IMR-90 (cell line): ENCODE measurements at regions not wholly inside any gene's neighbourhood (a gene's known extent, or its start where the extent isn't known, plus 50 kb on each side); places are given as distances from the start of the nearest gene placed in this dataset.

Experiments used
- ATAC-seq: fragments of 200-7000 bp; cut with Tn5 transposase; 2 replicates; pipeline ENCODE4 v1.9.1; 2020; ENCODE audit warnings: low read depth, mild to moderate bottlenecking, moderate library complexity
- BruUV-seq: library from RNA; stranded (reverse); fragments of 400-500 nt; replicated peaks from 2 replicates; lab custom pipeline; 2021; lab: Mats Ljungman, UMichigan
- CTCF ChIA-PET: fragments of 300-600 bp; formaldehyde crosslinking; extraction: SDS; loops from one replicate; lab custom pipeline; 2021; ENCODE audit warnings: antibody characterized with exemption; lab: Yijun Ruan, JAX
- POLR2A ChIA-PET: fragments of 300-600 bp; sonication (Branson Sonifier 250); formaldehyde crosslinking; loops from one replicate; lab custom pipeline; 2022; ENCODE audit warnings: antibody characterized with exemption; ENCODE audit not compliant: unreplicated experiment; lab: Charles Lee
- DNase-seq: peaks from one replicate; pipeline ENCODE4 v3.0.0; 2013
- H2AFZ ChIP-seq: replicated peaks from 2 replicates; pipeline ENCODE3; 2013; ENCODE audit warnings: low read length, mild to moderate bottlenecking; ENCODE audit not compliant: poor library complexity
- H2AK5ac ChIP-seq: 2 replicates; pipeline ENCODE4 v1.6.1; 2013; ENCODE audit warnings: low read depth, low read length, inconsistent platforms
- H2AK9ac ChIP-seq: replicated peaks from 2 replicates; pipeline ENCODE3; 2013; ENCODE audit warnings: mild to moderate bottlenecking, low read depth, low read length, moderate library complexity; ENCODE audit not compliant: poor library complexity
- H2BK120ac ChIP-seq: 2 replicates; pipeline ENCODE4 v1.6.1; 2013; ENCODE audit warnings: low read depth, low read length, inconsistent platforms
- H2BK15ac ChIP-seq: 3 replicates; pipeline ENCODE4 v1.6.1; 2013; ENCODE audit warnings: low read depth, low read length, inconsistent platforms
- H2BK20ac ChIP-seq: 2 replicates; pipeline ENCODE4 v1.6.1; 2013; ENCODE audit warnings: low read depth, mild to moderate bottlenecking, inconsistent platforms, low read length, moderate library complexity
- H2BK5ac ChIP-seq: 2 replicates; pipeline ENCODE4 v1.6.1; 2013; ENCODE audit warnings: mild to moderate bottlenecking, low read depth, low read length, inconsistent platforms; ENCODE audit not compliant: poor library complexity, severe bottlenecking
- H3K14ac ChIP-seq: replicated peaks from 2 replicates; pipeline ENCODE4 v1.6.1; 2013; ENCODE audit warnings: low read depth, low read length, inconsistent platforms
- H3K18ac ChIP-seq: 2 replicates; pipeline ENCODE4 v1.6.1; 2013; ENCODE audit warnings: low read depth, low read length, control low read depth
- H3K23ac ChIP-seq: 2 replicates; pipeline ENCODE4 v1.6.1; 2013; ENCODE audit warnings: low read depth, low read length, inconsistent platforms
- H3K27ac ChIP-seq: 2 replicates; pipeline ENCODE4 v1.5.1; 2013; ENCODE audit warnings: mild to moderate bottlenecking, control low read depth, low read length; ENCODE audit not compliant: insufficient read depth
- H3K27me3 ChIP-seq: 2 replicates; pipeline ENCODE4 v1.6.1; 2013; ENCODE audit warnings: low read length; ENCODE audit not compliant: control insufficient read depth, insufficient read depth
- H3K36me3 ChIP-seq: 2 replicates; pipeline ENCODE4 v1.6.1; 2013; ENCODE audit warnings: low read length, mixed read lengths; ENCODE audit not compliant: control insufficient read depth, insufficient read depth
- H3K4ac ChIP-seq: 2 replicates; pipeline ENCODE4 v1.6.1; 2013; ENCODE audit warnings: low read depth, low read length, inconsistent platforms
- H3K4me1 ChIP-seq: 2 replicates; pipeline ENCODE4 v1.6.1; 2013; ENCODE audit warnings: low read length, mixed read lengths; ENCODE audit not compliant: control insufficient read depth, insufficient read depth
- H3K4me2 ChIP-seq: 2 replicates; pipeline ENCODE4 v1.6.1; 2013; ENCODE audit warnings: low read depth, mild to moderate bottlenecking, control low read depth, low read length, moderate library complexity
- H3K4me3 ChIP-seq: 2 replicates; pipeline ENCODE4 v1.5.1; 2013; ENCODE audit warnings: low read depth, mild to moderate bottlenecking, control low read depth, low read length, moderate library complexity; ENCODE audit not compliant: insufficient read depth
- H3K56ac ChIP-seq: 2 replicates; pipeline ENCODE4 v1.6.1; 2013; ENCODE audit warnings: low read length, inconsistent platforms; ENCODE audit not compliant: insufficient read depth; ENCODE audit errors: extremely low read depth
- H3K79me1 ChIP-seq, 2 experiments: 2 replicates each; pipeline ENCODE4 v1.6.1; 2013; ENCODE audit warnings: low read length in 2 of 2, inconsistent platforms in 1 of 2, low read depth in 1 of 2
- H3K9ac ChIP-seq: 2 replicates; pipeline ENCODE4 v1.6.1; 2013; ENCODE audit warnings: low read depth, low read length, control low read depth
- H3K9me1 ChIP-seq: 2 replicates; pipeline ENCODE4 v1.6.1; 2013; ENCODE audit warnings: low read length, inconsistent platforms; ENCODE audit not compliant: insufficient read depth
- H3K9me3 ChIP-seq: 2 replicates; pipeline ENCODE4 v1.6.1; 2013; ENCODE audit warnings: low read length; ENCODE audit not compliant: control insufficient read depth, insufficient read depth
- H4K20me1 ChIP-seq: 2 replicates; pipeline ENCODE4 v1.6.1; 2013; ENCODE audit warnings: low read length, inconsistent platforms; ENCODE audit not compliant: insufficient read depth
- H4K5ac ChIP-seq: 2 replicates; pipeline ENCODE4 v1.6.1; 2013; ENCODE audit warnings: mild to moderate bottlenecking, low read depth, low read length, control low read depth
- H4K8ac ChIP-seq, 2 experiments: 2 replicates each; pipeline ENCODE4 v1.6.1; 2013; ENCODE audit warnings: low read depth in 2 of 2, low read length in 2 of 2, control low read depth in 1 of 2, inconsistent platforms in 1 of 2
- H4K91ac ChIP-seq: 2 replicates; pipeline ENCODE4 v1.6.1; 2013; ENCODE audit warnings: low read depth, low read length, inconsistent platforms; ENCODE audit not compliant: insufficient read depth
- BHLHE40 ChIP-seq: fragments of 150-350 bp; IDR thresholded peaks from 2 replicates; pipeline ENCODE4 v1.6.1; 2016; ENCODE audit warnings: mild to moderate bottlenecking, low read depth, low read length
- CEBPB ChIP-seq: IDR thresholded peaks from 2 replicates; pipeline ENCODE4 v1.6.1; 2012; ENCODE audit warnings: low read depth, low read length, improper control_type of control experiment
- CHD1 ChIP-seq: IDR thresholded peaks from 2 replicates; pipeline ENCODE4 v1.6.1; 2012; ENCODE audit warnings: low read depth, low read length, improper control_type of control experiment
- CTCF ChIP-seq: conservative IDR thresholded peaks from 2 replicates; pipeline ENCODE4 v1.5.1; 2012; ENCODE audit warnings: mild to moderate bottlenecking, low read depth, low read length, improper control_type of control experiment
- ELK1 ChIP-seq: fragments of 150-350 bp; IDR thresholded peaks from 2 replicates; pipeline ENCODE4 v1.6.1; 2016; ENCODE audit warnings: low read depth, mild to moderate bottlenecking, low read length, moderate library complexity, borderline replicate concordance
- FOS ChIP-seq: fragments of 150-350 bp; IDR thresholded peaks from 2 replicates; pipeline ENCODE4 v1.6.1; 2016; ENCODE audit warnings: low read depth, low read length
- MAFK ChIP-seq: IDR thresholded peaks from 2 replicates; pipeline ENCODE4 v1.6.1; 2012; ENCODE audit warnings: low read depth, low read length, improper control_type of control experiment
- MAZ ChIP-seq: IDR thresholded peaks from 2 replicates; pipeline ENCODE4 v1.6.1; 2012; ENCODE audit warnings: low read depth, mild to moderate bottlenecking, low read length, improper control_type of control experiment, moderate library complexity, borderline replicate concordance
- POLR2A ChIP-seq: IDR thresholded peaks from 2 replicates; pipeline ENCODE4 v1.6.1; 2012; ENCODE audit warnings: mild to moderate bottlenecking, low read depth, low read length
- RAD21 ChIP-seq: IDR thresholded peaks from 2 replicates; pipeline ENCODE4 v1.6.1; 2012; ENCODE audit warnings: low read length, improper control_type of control experiment
- RCOR1 ChIP-seq: IDR thresholded peaks from 2 replicates; pipeline ENCODE4 v1.6.1; 2012; ENCODE audit warnings: mild to moderate bottlenecking, low read length, improper control_type of control experiment; ENCODE audit not compliant: insufficient replicate concordance
- RFX5 ChIP-seq: IDR thresholded peaks from 2 replicates; pipeline ENCODE4 v1.8.0; 2012; ENCODE audit warnings: low read depth, mild to moderate bottlenecking, low read length, moderate library complexity
- SMC3 ChIP-seq: fragments of 150-350 bp; IDR thresholded peaks from 2 replicates; pipeline ENCODE4 v1.6.1; 2016; ENCODE audit warnings: low read depth, mild to moderate bottlenecking, antibody characterized with exemption, low read length, moderate library complexity
- WGBS, 2 experiments: methylation state at CpG; one replicate each; pipeline versions ENCODE4 v1.1.5 to v1.1.7; 2013; ENCODE audit warnings: missing lambda C conversion rate in 2 of 2; ENCODE audit not compliant: insufficient read length in 1 of 2; ENCODE audit errors: extremely low coverage in 2 of 2; 5-methylcytosine and 5-hydroxymethylcytosine counted together
- dilution Hi-C: fragments of 300-500 bp; cut with HindIII; formaldehyde crosslinking; loops from one replicate; pipeline ENCODE4 v1.14.3; 2018; ENCODE audit warnings: low sequenced_read_pairs; ENCODE audit not compliant: unreplicated experiment
- in situ Hi-C: fragments of 300-500 bp; cut with MboI; formaldehyde crosslinking; loops from 3 replicates; pipeline ENCODE4 v1.14.3; 2019; ENCODE audit warnings: low sequenced_read_pairs, inconsistent platforms, mixed read lengths
- intact Hi-C: fragments of 100-400 bp; cut with micrococcal nuclease; formaldehyde crosslinking; loops from 2 replicates; pipeline ENCODE4 v1.10.0; 2022
- TF ChIP-seq, protein P1 (sequence below): fragments of 150-350 bp; IDR thresholded peaks from 2 replicates; pipeline ENCODE4 v1.6.1; 2017; ENCODE audit warnings: mild to moderate bottlenecking, antibody characterized with exemption, low read length, low read depth

DNA sequence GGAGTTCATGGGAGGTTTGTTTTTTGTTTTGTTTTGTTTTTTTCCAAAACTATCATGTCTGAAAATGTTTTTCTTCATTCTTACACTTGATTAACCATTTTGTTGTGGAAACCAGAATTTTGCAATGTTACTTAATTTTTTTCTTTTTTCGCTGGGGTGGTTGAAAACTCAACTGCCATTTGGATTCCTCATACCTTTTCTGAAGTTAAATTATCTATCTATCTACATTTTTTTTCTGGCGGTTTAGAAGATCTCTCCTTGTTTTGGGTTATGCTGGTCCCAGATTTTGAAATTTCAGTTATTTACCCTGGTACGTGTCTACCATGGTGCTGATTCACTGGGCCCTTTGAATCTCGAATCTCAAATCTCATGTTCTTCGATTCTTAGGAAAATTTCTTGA lies 316.2 kb upstream of the SMARCA2 start:
- no peaks in the 10 kb centered on the region for H3K79me1 ChIP-seq
- no peak overlapping the region for H2BK120ac ChIP-seq
- ChIA-PET POLR2A (no interaction called here), CTCF (no interaction called here)
- no peaks in the 10 kb centered on the region for H3K4me1 ChIP-seq
- H3K23ac ChIP-seq = no peak overlapping the region
- H3K9ac ChIP-seq = no peak overlapping the region
- no peak overlapping the region for H2BK15ac ChIP-seq
- in situ Hi-C loops (no loop called here), intact Hi-C loops (no loop called here), dilution Hi-C loops (no loop called here)
- peaks cover 2% of the 10 kb centered on the region; the same call in 1 of the 2 replicates for H3K9me3 ChIP-seq
- H3K4me3 ChIP-seq = no peak overlapping the region
- H2BK5ac ChIP-seq = no peak overlapping the region
- no peak overlapping the region for H3K14ac ChIP-seq
- H4K91ac ChIP-seq = no peak overlapping the region
- H2BK20ac ChIP-seq = no peak overlapping the region
- ATAC-seq (no peak), DNase-seq (no peak)
- no peaks in the 10 kb centered on the region for H3K9me1 ChIP-seq
- no peak overlapping the region for H3K4ac ChIP-seq
- no peak overlapping the region for H3K27ac ChIP-seq
- H2AFZ ChIP-seq = no peak overlapping the region
- no peak overlapping the region for H3K18ac ChIP-seq
- no peaks in the 10 kb centered on the region for H4K20me1 ChIP-seq
- BruUV-seq = no TSS peak
- H3K36me3 ChIP-seq = no peaks in the 10 kb centered on the region
- no peak overlapping the region for H3K4me2 ChIP-seq
- H4K5ac ChIP-seq = no peak overlapping the region
- H3K56ac ChIP-seq = no peak overlapping the region
- WGBS, 2 experiments = no CpG with 5 or more reads among the region's 5 CpGs
- no peaks in the 10 kb centered on the region for H3K27me3 ChIP-seq
- no peak for TF ChIP-seq FOS
- no peak for TF ChIP-seq BHLHE40
- no peak for TF ChIP-seq ELK1
- no peak for TF ChIP-seq RCOR1
- TF ChIP-seq RAD21 = no peak
- TF ChIP-seq, protein P1, sequence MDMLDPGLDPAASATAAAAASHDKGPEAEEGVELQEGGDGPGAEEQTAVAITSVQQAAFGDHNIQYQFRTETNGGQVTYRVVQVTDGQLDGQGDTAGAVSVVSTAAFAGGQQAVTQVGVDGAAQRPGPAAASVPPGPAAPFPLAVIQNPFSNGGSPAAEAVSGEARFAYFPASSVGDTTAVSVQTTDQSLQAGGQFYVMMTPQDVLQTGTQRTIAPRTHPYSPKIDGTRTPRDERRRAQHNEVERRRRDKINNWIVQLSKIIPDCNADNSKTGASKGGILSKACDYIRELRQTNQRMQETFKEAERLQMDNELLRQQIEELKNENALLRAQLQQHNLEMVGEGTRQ = no peak
- TF ChIP-seq MAZ = no peak
- no peak for TF ChIP-seq RFX5
- no peak for TF ChIP-seq SMC3
- TF ChIP-seq MAFK = no peak
- no peak for TF ChIP-seq CEBPB
- TF ChIP-seq CTCF = no peak
- no peak for TF ChIP-seq POLR2A
- TF ChIP-seq CHD1 = no peak
- H2AK5ac ChIP-seq = no peak overlapping the region
- H4K8ac ChIP-seq = no peak overlapping the region
- no peak overlapping the region for H2AK9ac ChIP-seq
